Left lung (tissue), 4 donors: ENCODE measurements at regions not wholly inside any gene's neighbourhood (a gene's known extent, or its start where the extent isn't known, plus 50 kb on each side); places are given as distances from the start of the nearest gene placed in this dataset.

Source experiments
- ATAC-seq: fragments of 200-7000 bp; cut with Tn5 transposase; one replicate; pipeline ENCODE4 v1.9.1; 2020; ENCODE audit warnings: moderate library complexity
- DNase-seq, 4 donors: peaks; one replicate each; pipeline ENCODE4 v3.0.0-alpha.2; 2013 to 2020
- H3K27ac ChIP-seq, 2 donors: fragments of 200-600 bp; sonication (generic) in 1 of 2; one replicate each; pipeline versions ENCODE4 v1.5.0 to v1.8.0; 2020 to 2021
- H3K27me3 ChIP-seq, 2 donors: fragments of 200-600 bp; sonication (generic) in 1 of 2; one replicate each; pipeline versions ENCODE4 v1.5.0 to v1.8.0; 2020 to 2021
- H3K36me3 ChIP-seq, 2 donors: fragments of 200-600 bp; sonication (generic) in 1 of 2; one replicate each; pipeline versions ENCODE4 v1.5.0 to v1.8.0; 2020 to 2021
- H3K4me1 ChIP-seq, 2 donors: fragments of 200-600 bp; one replicate each; pipeline ENCODE4 v1.8.0; 2021
- H3K4me3 ChIP-seq, 2 donors: fragments of 200-600 bp; sonication (generic) in 1 of 2; one replicate each; pipeline versions ENCODE4 v1.5.0 to v1.8.0; 2020 to 2021; ENCODE audit warnings: mild to moderate bottlenecking in 1 of 2
- H3K9me3 ChIP-seq, 2 donors: fragments of 200-600 bp; sonication (generic) in 1 of 2; one replicate each; pipeline versions ENCODE4 v1.5.0 to v1.8.0; 2020 to 2021
- CTCF ChIP-seq, 2 donors: fragments of 200-600 bp; sonication (generic) in 1 of 2; IDR thresholded peaks; one replicate each; pipeline versions ENCODE4 v1.5.0 to v1.8.0; 2021; ENCODE audit warnings: antibody characterized with exemption in 2 of 2
- intact Hi-C, 2 donors: fragments of 100-400 bp; cut with DNase I; formaldehyde crosslinking; loops; one replicate each; pipeline versions ENCODE4 v1.11.2 to v1.14.2; 2022
- donor health status: DM: no; HTN: yes; CAD: no.
- donor health status: DM: no; HTN: no; CAD: no.

DNA sequence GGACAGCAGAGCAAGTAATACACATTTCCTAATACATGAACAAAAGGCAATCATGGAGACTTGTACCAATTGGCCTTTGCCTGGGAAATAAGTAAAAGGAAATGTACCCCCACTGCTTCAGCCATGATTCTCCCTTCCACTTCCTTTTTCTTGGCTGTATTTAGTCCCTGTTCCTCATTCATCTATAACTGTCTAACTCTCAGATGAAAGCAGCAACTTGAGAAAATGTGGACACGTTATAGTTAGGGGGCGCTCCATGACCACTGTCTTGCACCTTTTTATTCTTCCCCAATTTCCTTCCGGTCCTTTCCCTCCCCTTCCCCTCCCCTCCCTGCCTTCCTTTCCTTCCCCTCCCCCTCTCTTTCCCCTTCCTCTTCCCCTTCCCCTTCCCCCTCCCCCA lies 61.3 kb upstream of the BARX2 start:
- no peaks in the 10 kb centered on the region for H3K27me3 ChIP-seq
- intact Hi-C loops: no loop called here
- no peak for DNase-seq
- no peaks in the 10 kb centered on the region for H3K36me3 ChIP-seq
- H3K4me3 ChIP-seq: no peak overlapping the region
- no peak for TF ChIP-seq CTCF (IDR thresholded peaks at IDR 0.05)
- no peaks in the 10 kb centered on the region for H3K9me3 ChIP-seq
- peaks cover 13 to 26% of the 10 kb centered on the region in 2 donors for H3K4me1 ChIP-seq
- no peak for ATAC-seq
- no peak overlapping the region for H3K27ac ChIP-seq

GRCh38 chr11:129313541-129314297 lies 61.9 kb upstream of the BARX2 start:
- H3K4me3 ChIP-seq: no peak overlapping the region
- H3K4me1 ChIP-seq: peaks cover 13 to 20% of the 10 kb centered on the region in 2 donors
- H3K36me3 ChIP-seq: no peaks in the 10 kb centered on the region
- DNase-seq: peak in 1 of 4 donors; percentile 22
- intact Hi-C loops: no loop called here
- H3K27me3 ChIP-seq: no peaks in the 10 kb centered on the region
- TF ChIP-seq CTCF (IDR thresholded peaks at IDR 0.05): no peak
- ATAC-seq: no peak
- H3K9me3 ChIP-seq: no peaks in the 10 kb centered on the region
- H3K27ac ChIP-seq: peak overlapping the region in 1 of 2 donors; percentile 13

DNA sequence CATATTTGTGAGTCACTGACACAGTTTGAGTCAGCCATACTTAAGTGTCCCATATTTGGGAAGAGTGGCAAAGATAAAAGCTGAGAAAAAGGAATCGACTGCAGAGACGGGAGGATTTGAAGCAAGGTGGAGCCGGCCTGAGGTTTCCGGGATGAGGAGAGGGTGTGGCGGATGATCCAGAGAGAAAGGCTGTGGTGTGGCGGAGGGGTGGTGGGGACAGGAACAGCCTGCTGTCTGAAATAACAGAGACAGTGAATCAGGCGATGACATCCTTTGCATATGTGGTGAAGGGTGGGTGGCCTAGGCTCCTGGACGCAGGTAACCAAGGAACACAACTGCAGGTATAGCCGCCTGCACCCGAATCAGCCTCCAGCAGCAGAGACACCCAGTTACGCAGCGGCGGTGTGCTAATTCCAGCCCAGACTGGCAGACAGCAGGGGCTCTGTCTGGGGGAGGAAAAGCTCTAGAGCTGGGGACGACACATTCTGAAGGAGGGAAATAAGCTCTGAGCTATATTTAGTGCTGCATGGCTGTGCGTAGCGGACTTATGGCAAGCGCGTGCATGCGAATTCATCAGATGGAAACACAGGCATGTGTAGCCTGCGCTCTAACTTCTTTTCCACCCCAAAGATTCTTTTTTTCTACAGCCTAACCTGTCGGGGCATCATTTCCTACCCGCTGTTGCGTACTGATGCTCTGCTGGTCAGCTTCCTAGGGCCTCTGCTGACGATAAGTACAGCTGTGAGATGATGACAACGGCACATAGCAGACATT lies 62.7 kb upstream of the BARX2 start:
- H3K4me3 ChIP-seq: no peak overlapping the region
- H3K36me3 ChIP-seq: no peaks in the 10 kb centered on the region
- ATAC-seq (no peak), DNase-seq (peak in 1 of 4 donors; percentile 11)
- no peak for TF ChIP-seq CTCF (IDR thresholded peaks at IDR 0.05)
- H3K4me1 ChIP-seq: peaks cover 12 to 13% of the 10 kb centered on the region in 2 donors
- H3K9me3 ChIP-seq: no peaks in the 10 kb centered on the region
- no peaks in the 10 kb centered on the region for H3K27me3 ChIP-seq
- peak overlapping the region in 1 of 2 donors; percentile 13 for H3K27ac ChIP-seq
- intact Hi-C loops: no loop called here

GRCh38 chr11:129308241-129308865 lies 67.3 kb upstream of the BARX2 start:
- no peak overlapping the region for H3K4me3 ChIP-seq
- intact Hi-C loops: no loop called here
- TF ChIP-seq CTCF (IDR thresholded peaks at IDR 0.05): no peak
- H3K9me3 ChIP-seq: no peaks in the 10 kb centered on the region
- H3K36me3 ChIP-seq: no peaks in the 10 kb centered on the region
- DNase-seq (no peak), ATAC-seq (no peak)
- H3K27ac ChIP-seq: no peak overlapping the region
- no peaks in the 10 kb centered on the region for H3K27me3 ChIP-seq
- H3K4me1 ChIP-seq: no peaks in the 10 kb centered on the region

- Histone ChIP-seq H3K9me3 (no peaks in the 10 kb centered on the region), H3K4me3 (no peak overlapping the region), H3K27me3 (no peaks in the 10 kb centered on the region), H3K36me3 (no peaks in the 10 kb centered on the region), H3K4me1 (no peaks in the 10 kb centered on the region), H3K27ac (no peak overlapping the region)
- ATAC-seq (no peak), DNase-seq (no peak)
- intact Hi-C loops: no loop called here
- no peak for TF ChIP-seq CTCF (IDR thresholded peaks at IDR 0.05)
These were observed 68.5 kb upstream of the BARX2 start for GRCh38 chr11:129307162-129307561.
